ENCODE measurements at regions not wholly inside any gene's neighbourhood (a gene's known extent, or its start where the extent isn't known, plus 50 kb on each side); places are given as distances from the start of the nearest gene placed in this dataset.

DNA sequence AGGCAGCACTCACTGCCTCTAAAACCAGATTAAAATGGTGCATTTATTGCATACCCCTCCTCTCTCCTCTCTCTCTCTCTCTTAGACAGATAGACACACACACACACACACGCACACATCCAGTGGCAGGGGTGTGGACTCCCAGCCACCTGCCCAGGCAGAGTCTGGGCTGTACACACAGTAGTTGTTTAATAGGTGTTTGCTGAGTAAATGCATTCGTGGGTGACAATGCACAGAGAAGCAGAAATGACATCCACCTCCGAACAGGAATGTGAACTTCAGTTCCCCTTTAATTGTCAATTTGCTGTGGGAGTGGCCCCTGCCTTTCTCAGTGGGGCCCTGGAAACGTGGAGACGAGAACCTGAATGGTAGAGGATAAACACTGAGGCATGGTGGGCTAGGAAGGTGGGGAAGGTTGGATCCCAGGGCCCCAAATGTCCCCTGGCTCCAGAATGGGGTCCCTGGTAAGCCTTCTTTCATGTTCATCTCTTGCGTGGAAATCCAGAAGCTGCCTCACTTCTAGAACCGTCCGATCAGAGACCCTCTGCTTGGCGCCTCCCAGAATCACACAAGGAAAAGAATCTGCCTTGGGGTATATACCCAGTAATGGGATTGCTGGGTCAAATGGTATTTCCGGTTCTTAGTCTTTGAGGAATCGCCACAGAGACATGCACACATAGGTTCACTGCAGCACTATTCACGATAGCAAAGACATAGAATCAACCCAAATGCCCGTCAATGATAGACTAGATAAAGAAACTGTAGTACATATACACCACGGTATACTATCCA lies 58.5 kb upstream of the ECHDC3 start:
- CTCF ChIA-PET, result no interaction called here
- intact Hi-C loops (cut with micrococcal nuclease), result loop anchor here (2.0 kb wide), 1 partner anchor 73 kb away; the partner anchor contains the start of gene USP6NL

DNA sequence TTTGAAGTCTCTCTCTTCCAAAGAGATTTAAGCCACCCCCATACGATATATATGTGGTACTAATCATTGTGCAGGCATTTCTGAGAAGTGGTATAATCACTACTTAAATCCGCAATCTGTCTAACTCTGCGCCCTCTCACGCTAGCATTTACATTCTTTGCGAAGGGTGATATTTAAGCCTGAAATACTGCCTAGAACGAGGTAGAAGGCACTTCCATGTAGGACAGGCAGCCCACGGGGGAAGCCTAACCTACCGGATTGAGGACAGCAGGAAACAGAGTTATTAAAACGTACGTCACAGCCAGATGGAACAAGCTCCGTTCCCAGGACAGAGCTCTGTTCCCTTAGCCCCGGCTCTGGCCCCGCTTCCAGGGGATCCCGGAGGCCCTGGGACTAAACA lies 59.3 kb upstream of the ECHDC3 start:
- Mint-ChIP-seq H3K27ac (ENCODE audit: low read depth, unreplicated experiment) (no peak overlapping the region), H3K9me3 (ENCODE audit: unreplicated experiment) (no peaks in the 10 kb centered on the region), H3K4me1 (ENCODE audit: insufficient read depth, unreplicated experiment) (peaks cover 15% of the 10 kb centered on the region), H3K27me3 (ENCODE audit: insufficient read depth, unreplicated experiment) (peaks cover 24% of the 10 kb centered on the region), H3K36me3 (ENCODE audit: insufficient read depth, unreplicated experiment) (no peaks in the 10 kb centered on the region), H3K4me3 (ENCODE audit: unreplicated experiment) (no peak overlapping the region)
- BruUV-seq (replicated peaks), result no TSS peak
- DNase-seq (ENCODE audit: unreplicated experiment), result no peak
- POLR2A ChIA-PET, result no interaction called here
- intact Hi-C loops (cut with micrococcal nuclease), result no loop called here
- CTCF ChIA-PET, result no interaction called here
- TF ChIP-seq, protein P1, sequence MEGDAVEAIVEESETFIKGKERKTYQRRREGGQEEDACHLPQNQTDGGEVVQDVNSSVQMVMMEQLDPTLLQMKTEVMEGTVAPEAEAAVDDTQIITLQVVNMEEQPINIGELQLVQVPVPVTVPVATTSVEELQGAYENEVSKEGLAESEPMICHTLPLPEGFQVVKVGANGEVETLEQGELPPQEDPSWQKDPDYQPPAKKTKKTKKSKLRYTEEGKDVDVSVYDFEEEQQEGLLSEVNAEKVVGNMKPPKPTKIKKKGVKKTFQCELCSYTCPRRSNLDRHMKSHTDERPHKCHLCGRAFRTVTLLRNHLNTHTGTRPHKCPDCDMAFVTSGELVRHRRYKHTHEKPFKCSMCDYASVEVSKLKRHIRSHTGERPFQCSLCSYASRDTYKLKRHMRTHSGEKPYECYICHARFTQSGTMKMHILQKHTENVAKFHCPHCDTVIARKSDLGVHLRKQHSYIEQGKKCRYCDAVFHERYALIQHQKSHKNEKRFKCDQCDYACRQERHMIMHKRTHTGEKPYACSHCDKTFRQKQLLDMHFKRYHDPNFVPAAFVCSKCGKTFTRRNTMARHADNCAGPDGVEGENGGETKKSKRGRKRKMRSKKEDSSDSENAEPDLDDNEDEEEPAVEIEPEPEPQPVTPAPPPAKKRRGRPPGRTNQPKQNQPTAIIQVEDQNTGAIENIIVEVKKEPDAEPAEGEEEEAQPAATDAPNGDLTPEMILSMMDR (IDR thresholded peaks at IDR 0.05; ENCODE audit: unreplicated experiment), result no peak

More for the DNA sequence above, 58.5 kb upstream of the ECHDC3 start:
- Mint-ChIP-seq H3K36me3 (ENCODE audit: insufficient read depth, unreplicated experiment) (no peaks in the 10 kb centered on the region), H3K9me3 (ENCODE audit: unreplicated experiment) (no peaks in the 10 kb centered on the region), H3K27me3 (ENCODE audit: insufficient read depth, unreplicated experiment) (peaks cover 24% of the 10 kb centered on the region), H3K4me1 (ENCODE audit: insufficient read depth, unreplicated experiment) (peaks cover 15% of the 10 kb centered on the region), H3K4me3 (ENCODE audit: unreplicated experiment) (no peak overlapping the region), H3K27ac (ENCODE audit: low read depth, unreplicated experiment) (no peak overlapping the region)
- POLR2A ChIA-PET, result interaction anchor here (1.6 kb wide), 1 partner anchor 34 kb away, joined by 3 read pairs; no protein-coding TSS in a partner anchor
- BruUV-seq (replicated peaks), result no TSS peak
- DNase-seq (ENCODE audit: unreplicated experiment), result no peak
- TF ChIP-seq, protein P1 (IDR thresholded peaks at IDR 0.05; ENCODE audit: unreplicated experiment), result no peak

DNA sequence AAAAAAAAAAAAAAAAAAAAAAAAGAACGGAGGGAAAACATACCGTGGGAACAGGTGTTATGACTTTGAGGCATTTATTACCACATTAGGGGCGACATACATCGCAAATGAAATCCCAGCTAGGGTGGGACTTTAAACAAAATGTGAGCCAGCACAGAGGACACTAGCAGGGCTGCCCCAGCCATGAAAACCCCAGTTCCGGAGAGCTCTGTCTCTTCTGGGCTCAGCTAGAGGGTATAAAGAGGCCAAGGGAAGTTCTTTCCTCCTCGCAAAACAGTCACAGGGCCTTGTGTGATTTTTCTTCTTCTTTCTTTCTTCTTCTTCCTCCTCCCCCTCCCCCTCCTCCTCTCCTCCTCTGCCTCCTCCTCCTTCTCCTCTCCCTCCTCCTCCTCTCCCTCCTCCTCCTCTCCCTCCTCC lies 59.9 kb upstream of the ECHDC3 start:
- POLR2A ChIA-PET, result no interaction called here
- CTCF ChIA-PET, result no interaction called here
- no peak for DNase-seq (ENCODE audit: unreplicated experiment)
- BruUV-seq (replicated peaks), result no TSS peak
- no peak overlapping the region for H3K4me3 Mint-ChIP-seq (ENCODE audit: unreplicated experiment)
- TF ChIP-seq, protein P1 (IDR thresholded peaks at IDR 0.05; ENCODE audit: unreplicated experiment), result no peak
- H3K4me1 Mint-ChIP-seq (ENCODE audit: insufficient read depth, unreplicated experiment), result peaks cover 15% of the 10 kb centered on the region
- H3K9me3 Mint-ChIP-seq (ENCODE audit: unreplicated experiment), result no peaks in the 10 kb centered on the region
- peaks cover 24% of the 10 kb centered on the region for H3K27me3 Mint-ChIP-seq (ENCODE audit: insufficient read depth, unreplicated experiment)
- H3K36me3 Mint-ChIP-seq (ENCODE audit: insufficient read depth, unreplicated experiment), result no peaks in the 10 kb centered on the region
- no peak overlapping the region for H3K27ac Mint-ChIP-seq (ENCODE audit: low read depth, unreplicated experiment)
- intact Hi-C loops (cut with micrococcal nuclease), result no loop called here

DNA sequence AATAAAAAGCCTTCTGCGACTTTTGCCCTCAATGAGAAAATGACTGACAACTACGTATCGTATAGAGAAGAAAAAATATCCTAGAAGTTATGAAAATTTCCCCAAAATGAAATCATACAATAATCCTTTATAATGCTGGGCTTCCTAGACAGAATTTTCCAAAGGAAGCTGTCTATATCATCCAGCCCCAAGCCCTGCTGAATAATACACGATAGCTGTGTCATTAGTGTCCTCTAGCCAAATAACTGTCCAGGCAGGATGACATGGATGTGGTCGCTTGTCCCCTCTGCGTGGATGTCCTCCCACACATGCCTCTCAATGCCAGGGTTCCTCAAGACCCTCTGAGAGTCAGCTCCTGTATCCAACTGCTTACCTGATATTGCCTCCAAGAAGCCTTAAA lies 61.7 kb upstream of the ECHDC3 start:
- no peak for DNase-seq (ENCODE audit: unreplicated experiment)

More for the DNA sequence above, 61.7 kb upstream of the ECHDC3 start:
- Mint-ChIP-seq H3K4me1 (ENCODE audit: insufficient read depth, unreplicated experiment) (peaks cover 11% of the 10 kb centered on the region), H3K27ac (ENCODE audit: low read depth, unreplicated experiment) (no peak overlapping the region), H3K36me3 (ENCODE audit: insufficient read depth, unreplicated experiment) (no peaks in the 10 kb centered on the region), H3K4me3 (ENCODE audit: unreplicated experiment) (no peak overlapping the region), H3K9me3 (ENCODE audit: unreplicated experiment) (no peaks in the 10 kb centered on the region), H3K27me3 (ENCODE audit: insufficient read depth, unreplicated experiment) (peaks cover 37% of the 10 kb centered on the region)
- intact Hi-C loops (cut with micrococcal nuclease), result no loop called here
- CTCF ChIA-PET, result no interaction called here
- BruUV-seq (replicated peaks), result no TSS peak
- TF ChIP-seq, protein P1 (IDR thresholded peaks at IDR 0.05; ENCODE audit: unreplicated experiment), result no peak
- POLR2A ChIA-PET, result no interaction called here

All from MCF 10A (cell line).